Prostate gland (tissue), 2 donors: ENCODE measurements at regions not wholly inside any gene's neighbourhood (a gene's known extent, or its start where the extent isn't known, plus 50 kb on each side); places are given as distances from the start of the nearest gene placed in this dataset.

Experiments
- DNase-seq: peaks from one replicate; pipeline ENCODE4 v3.0.0-alpha.2; 2019; ENCODE audit warnings: low spot score
- H3K27ac ChIP-seq, 2 donors: fragments of 200-600 bp; sonication (generic); 2 replicates each; pipeline ENCODE4 v1.5.1; 2017 to 2019
- H3K27me3 ChIP-seq: fragments of 200-600 bp; sonication (generic); replicated peaks from 2 replicates; pipeline ENCODE4 v1.5.1; 2019; ENCODE audit not compliant: insufficient read depth
- H3K36me3 ChIP-seq, 2 donors: fragments of 200-600 bp; sonication (generic); 1 replicate in 1 of 2; 2 replicates in 1 of 2; pipeline versions ENCODE4 v1.5.1 to v1.8.1; 2017 to 2019
- H3K4me1 ChIP-seq: fragments of 200-600 bp; sonication (generic); replicated peaks from 2 replicates; pipeline ENCODE4 v1.5.1; 2019
- H3K4me3 ChIP-seq, 2 donors: fragments of 200-600 bp; sonication (generic); 2 replicates each; pipeline ENCODE4 v1.5.1; 2017 to 2019
- H3K9me3 ChIP-seq: fragments of 200-600 bp; sonication (generic); 2 replicates; pipeline ENCODE4 v1.5.1; 2017
- CTCF ChIP-seq, 4 experiments: fragments of 200-600 bp in 2 of 4; fragments of 450-650 bp in 2 of 4; sonication (generic) in 2 of 4; IDR thresholded peaks; 1 replicate in 3 of 4; 2 replicates in 1 of 4; pipeline ENCODE4 v1.5.1; 2016 to 2019; ENCODE audit warnings: antibody characterized with exemption in 4 of 4, mild to moderate bottlenecking in 2 of 4, moderate library complexity in 2 of 4
- POLR2A ChIP-seq: fragments of 450-650 bp; IDR thresholded peaks from one replicate; pipeline ENCODE4 v1.6.1; 2016; ENCODE audit warnings: antibody characterized with exemption, mild to moderate bottlenecking
- POLR2AphosphoS5 ChIP-seq: sonication (generic); formaldehyde crosslinking; IDR thresholded peaks from one replicate; pipeline ENCODE4 v1.6.1; 2017; ENCODE audit warnings: antibody characterized with exemption
- WGBS: methylation state at CpG from one replicate; pipeline ENCODE4 v1.1.5; 2018; 5-methylcytosine and 5-hydroxymethylcytosine counted together
- intact Hi-C: fragments of 100-400 bp; cut with DNase I; formaldehyde crosslinking; loops from one replicate; pipeline ENCODE4 v1.14.2; 2022

- DNase-seq, result peak; percentile 66
- no peak overlapping the region for H3K27ac ChIP-seq
- no peaks in the 10 kb centered on the region for H3K4me1 ChIP-seq
- H3K36me3 ChIP-seq, result no peaks in the 10 kb centered on the region
- WGBS, result 67% methylated on average over 19 of the region's 19 CpGs
- no peak for TF ChIP-seq POLR2A
- TF ChIP-seq POLR2AphosphoS5, result peak; percentile 26
- H3K9me3 ChIP-seq, result no peaks in the 10 kb centered on the region
- intact Hi-C loops, result no loop called here
- H3K27me3 ChIP-seq, result no peaks in the 10 kb centered on the region
- H3K4me3 ChIP-seq, result no peak overlapping the region
Measured at GRCh38 chr10:78950656-78951587, 117.8 kb upstream of the ZMIZ1 start.

GRCh38 chr10:78952030-78952429 lies 116.7 kb upstream of the ZMIZ1 start:
- Histone ChIP-seq H3K27ac (no peak overlapping the region), H3K4me1 (no peaks in the 10 kb centered on the region), H3K4me3 (no peak overlapping the region), H3K36me3 (no peaks in the 10 kb centered on the region), H3K9me3 (no peaks in the 10 kb centered on the region), H3K27me3 (no peaks in the 10 kb centered on the region)
- intact Hi-C loops, result no loop called here
- no peak for DNase-seq
- WGBS, result 89% methylated on average over 4 of the region's 4 CpGs
- TF ChIP-seq POLR2A, result no peak
- no peak for TF ChIP-seq POLR2AphosphoS5
- no peak for TF ChIP-seq CTCF (IDR thresholded peaks at IDR 0.05)

GRCh38 chr10:78952686-78953085 lies 116.1 kb upstream of the ZMIZ1 start:
- DNase-seq, result no peak
- no peaks in the 10 kb centered on the region for H3K4me1 ChIP-seq
- H3K27ac ChIP-seq, result no peak overlapping the region
- 95% methylated on average over 6 of the region's 6 CpGs for WGBS
- H3K4me3 ChIP-seq, result no peak overlapping the region
- H3K36me3 ChIP-seq, result no peaks in the 10 kb centered on the region
- intact Hi-C loops, result no loop called here
- H3K9me3 ChIP-seq, result no peaks in the 10 kb centered on the region
- H3K27me3 ChIP-seq, result no peaks in the 10 kb centered on the region
- no peak for TF ChIP-seq CTCF (IDR thresholded peaks at IDR 0.05)
- no peak for TF ChIP-seq POLR2AphosphoS5
- TF ChIP-seq POLR2A, result no peak

GRCh38 chr10:78953113-78953798 lies 115.5 kb upstream of the ZMIZ1 start:
- Histone ChIP-seq H3K4me1 (no peaks in the 10 kb centered on the region), H3K9me3 (no peaks in the 10 kb centered on the region), H3K4me3 (no peak overlapping the region), H3K27ac (no peak overlapping the region), H3K27me3 (no peaks in the 10 kb centered on the region), H3K36me3 (no peaks in the 10 kb centered on the region)
- TF ChIP-seq POLR2A (no peak), CTCF (IDR thresholded peaks at IDR 0.05) (no peak), POLR2AphosphoS5 (no peak)
- no peak for DNase-seq
- intact Hi-C loops, result no loop called here
- WGBS, result 52% methylated on average over 11 of the region's 11 CpGs

- WGBS, result over 99% methylated on average over 7 of the region's 7 CpGs
- Histone ChIP-seq H3K27me3 (no peaks in the 10 kb centered on the region), H3K4me1 (no peaks in the 10 kb centered on the region), H3K27ac (no peak overlapping the region), H3K36me3 (no peaks in the 10 kb centered on the region), H3K4me3 (no peak overlapping the region), H3K9me3 (no peaks in the 10 kb centered on the region)
- TF ChIP-seq POLR2A (no peak), CTCF (IDR thresholded peaks at IDR 0.05) (no peak), POLR2AphosphoS5 (no peak)
- intact Hi-C loops, result no loop called here
- no peak for DNase-seq
Measured at GRCh38 chr10:78953799-78954297, 114.9 kb upstream of the ZMIZ1 start.
